IMR-90 (cell line): ENCODE measurements at regions not wholly inside any gene's neighbourhood (a gene's known extent, or its start where the extent isn't known, plus 50 kb on each side); places are given as distances from the start of the nearest gene placed in this dataset.

Source experiments
- ATAC-seq: fragments of 200-7000 bp; cut with Tn5 transposase; 2 replicates; pipeline ENCODE4 v1.9.1; 2020; ENCODE audit warnings: low read depth, mild to moderate bottlenecking, moderate library complexity
- BruUV-seq: library from RNA; stranded (reverse); fragments of 400-500 nt; replicated peaks from 2 replicates; lab custom pipeline; 2021; lab: Mats Ljungman, UMichigan
- CTCF ChIA-PET: fragments of 300-600 bp; formaldehyde crosslinking; extraction: SDS; loops from one replicate; lab custom pipeline; 2021; ENCODE audit warnings: antibody characterized with exemption; lab: Yijun Ruan, JAX
- POLR2A ChIA-PET: fragments of 300-600 bp; sonication (Branson Sonifier 250); formaldehyde crosslinking; loops from one replicate; lab custom pipeline; 2022; ENCODE audit warnings: antibody characterized with exemption; ENCODE audit not compliant: unreplicated experiment; lab: Charles Lee
- DNase-seq: peaks from one replicate; pipeline ENCODE4 v3.0.0; 2013
- H2AFZ ChIP-seq: replicated peaks from 2 replicates; pipeline ENCODE3; 2013; ENCODE audit warnings: low read length, mild to moderate bottlenecking; ENCODE audit not compliant: poor library complexity
- H2AK5ac ChIP-seq: 2 replicates; pipeline ENCODE4 v1.6.1; 2013; ENCODE audit warnings: low read depth, low read length, inconsistent platforms
- H2AK9ac ChIP-seq: replicated peaks from 2 replicates; pipeline ENCODE3; 2013; ENCODE audit warnings: mild to moderate bottlenecking, low read depth, low read length, moderate library complexity; ENCODE audit not compliant: poor library complexity
- H2BK120ac ChIP-seq: 2 replicates; pipeline ENCODE4 v1.6.1; 2013; ENCODE audit warnings: low read depth, low read length, inconsistent platforms
- H2BK15ac ChIP-seq: 3 replicates; pipeline ENCODE4 v1.6.1; 2013; ENCODE audit warnings: low read depth, low read length, inconsistent platforms
- H2BK20ac ChIP-seq: 2 replicates; pipeline ENCODE4 v1.6.1; 2013; ENCODE audit warnings: low read depth, mild to moderate bottlenecking, inconsistent platforms, low read length, moderate library complexity
- H2BK5ac ChIP-seq: 2 replicates; pipeline ENCODE4 v1.6.1; 2013; ENCODE audit warnings: mild to moderate bottlenecking, low read depth, low read length, inconsistent platforms; ENCODE audit not compliant: poor library complexity, severe bottlenecking
- H3K14ac ChIP-seq: replicated peaks from 2 replicates; pipeline ENCODE4 v1.6.1; 2013; ENCODE audit warnings: low read depth, low read length, inconsistent platforms
- H3K18ac ChIP-seq: 2 replicates; pipeline ENCODE4 v1.6.1; 2013; ENCODE audit warnings: low read depth, low read length, control low read depth
- H3K23ac ChIP-seq: 2 replicates; pipeline ENCODE4 v1.6.1; 2013; ENCODE audit warnings: low read depth, low read length, inconsistent platforms
- H3K27ac ChIP-seq: 2 replicates; pipeline ENCODE4 v1.5.1; 2013; ENCODE audit warnings: mild to moderate bottlenecking, control low read depth, low read length; ENCODE audit not compliant: insufficient read depth
- H3K27me3 ChIP-seq: 2 replicates; pipeline ENCODE4 v1.6.1; 2013; ENCODE audit warnings: low read length; ENCODE audit not compliant: control insufficient read depth, insufficient read depth
- H3K36me3 ChIP-seq: 2 replicates; pipeline ENCODE4 v1.6.1; 2013; ENCODE audit warnings: low read length, mixed read lengths; ENCODE audit not compliant: control insufficient read depth, insufficient read depth
- H3K4ac ChIP-seq: 2 replicates; pipeline ENCODE4 v1.6.1; 2013; ENCODE audit warnings: low read depth, low read length, inconsistent platforms
- H3K4me1 ChIP-seq: 2 replicates; pipeline ENCODE4 v1.6.1; 2013; ENCODE audit warnings: low read length, mixed read lengths; ENCODE audit not compliant: control insufficient read depth, insufficient read depth
- H3K4me2 ChIP-seq: 2 replicates; pipeline ENCODE4 v1.6.1; 2013; ENCODE audit warnings: low read depth, mild to moderate bottlenecking, control low read depth, low read length, moderate library complexity
- H3K4me3 ChIP-seq: 2 replicates; pipeline ENCODE4 v1.5.1; 2013; ENCODE audit warnings: low read depth, mild to moderate bottlenecking, control low read depth, low read length, moderate library complexity; ENCODE audit not compliant: insufficient read depth
- H3K56ac ChIP-seq: 2 replicates; pipeline ENCODE4 v1.6.1; 2013; ENCODE audit warnings: low read length, inconsistent platforms; ENCODE audit not compliant: insufficient read depth; ENCODE audit errors: extremely low read depth
- H3K79me1 ChIP-seq, 2 experiments: 2 replicates each; pipeline ENCODE4 v1.6.1; 2013; ENCODE audit warnings: low read length in 2 of 2, inconsistent platforms in 1 of 2, low read depth in 1 of 2
- H3K9ac ChIP-seq: 2 replicates; pipeline ENCODE4 v1.6.1; 2013; ENCODE audit warnings: low read depth, low read length, control low read depth
- H3K9me1 ChIP-seq: 2 replicates; pipeline ENCODE4 v1.6.1; 2013; ENCODE audit warnings: low read length, inconsistent platforms; ENCODE audit not compliant: insufficient read depth
- H3K9me3 ChIP-seq: 2 replicates; pipeline ENCODE4 v1.6.1; 2013; ENCODE audit warnings: low read length; ENCODE audit not compliant: control insufficient read depth, insufficient read depth
- H4K20me1 ChIP-seq: 2 replicates; pipeline ENCODE4 v1.6.1; 2013; ENCODE audit warnings: low read length, inconsistent platforms; ENCODE audit not compliant: insufficient read depth
- H4K5ac ChIP-seq: 2 replicates; pipeline ENCODE4 v1.6.1; 2013; ENCODE audit warnings: mild to moderate bottlenecking, low read depth, low read length, control low read depth
- H4K8ac ChIP-seq, 2 experiments: 2 replicates each; pipeline ENCODE4 v1.6.1; 2013; ENCODE audit warnings: low read depth in 2 of 2, low read length in 2 of 2, control low read depth in 1 of 2, inconsistent platforms in 1 of 2
- H4K91ac ChIP-seq: 2 replicates; pipeline ENCODE4 v1.6.1; 2013; ENCODE audit warnings: low read depth, low read length, inconsistent platforms; ENCODE audit not compliant: insufficient read depth
- BHLHE40 ChIP-seq: fragments of 150-350 bp; IDR thresholded peaks from 2 replicates; pipeline ENCODE4 v1.6.1; 2016; ENCODE audit warnings: mild to moderate bottlenecking, low read depth, low read length
- CEBPB ChIP-seq: IDR thresholded peaks from 2 replicates; pipeline ENCODE4 v1.6.1; 2012; ENCODE audit warnings: low read depth, low read length, improper control_type of control experiment
- CHD1 ChIP-seq: IDR thresholded peaks from 2 replicates; pipeline ENCODE4 v1.6.1; 2012; ENCODE audit warnings: low read depth, low read length, improper control_type of control experiment
- MAFK ChIP-seq: IDR thresholded peaks from 2 replicates; pipeline ENCODE4 v1.6.1; 2012; ENCODE audit warnings: low read depth, low read length, improper control_type of control experiment
- MAZ ChIP-seq: IDR thresholded peaks from 2 replicates; pipeline ENCODE4 v1.6.1; 2012; ENCODE audit warnings: low read depth, mild to moderate bottlenecking, low read length, improper control_type of control experiment, moderate library complexity, borderline replicate concordance
- MXI1 ChIP-seq: IDR thresholded peaks from 2 replicates; pipeline ENCODE4 v1.6.1; 2012; ENCODE audit warnings: low read depth, mild to moderate bottlenecking, low read length, moderate library complexity, borderline replicate concordance
- NFE2L2 ChIP-seq: fragments of 150-350 bp; IDR thresholded peaks from 2 replicates; pipeline ENCODE4 v1.6.1; 2016; ENCODE audit warnings: low read depth, mild to moderate bottlenecking, low read length
- POLR2A ChIP-seq: IDR thresholded peaks from 2 replicates; pipeline ENCODE4 v1.6.1; 2012; ENCODE audit warnings: mild to moderate bottlenecking, low read depth, low read length
- RAD21 ChIP-seq: IDR thresholded peaks from 2 replicates; pipeline ENCODE4 v1.6.1; 2012; ENCODE audit warnings: low read length, improper control_type of control experiment
- RCOR1 ChIP-seq: IDR thresholded peaks from 2 replicates; pipeline ENCODE4 v1.6.1; 2012; ENCODE audit warnings: mild to moderate bottlenecking, low read length, improper control_type of control experiment; ENCODE audit not compliant: insufficient replicate concordance
- RFX5 ChIP-seq: IDR thresholded peaks from 2 replicates; pipeline ENCODE4 v1.8.0; 2012; ENCODE audit warnings: low read depth, mild to moderate bottlenecking, low read length, moderate library complexity
- SMC3 ChIP-seq: fragments of 150-350 bp; IDR thresholded peaks from 2 replicates; pipeline ENCODE4 v1.6.1; 2016; ENCODE audit warnings: low read depth, mild to moderate bottlenecking, antibody characterized with exemption, low read length, moderate library complexity
- WGBS, 2 experiments: methylation state at CpG; one replicate each; pipeline versions ENCODE4 v1.1.5 to v1.1.7; 2013; ENCODE audit warnings: missing lambda C conversion rate in 2 of 2; ENCODE audit not compliant: insufficient read length in 1 of 2; ENCODE audit errors: extremely low coverage in 2 of 2; 5-methylcytosine and 5-hydroxymethylcytosine counted together
- dilution Hi-C: fragments of 300-500 bp; cut with HindIII; formaldehyde crosslinking; loops from one replicate; pipeline ENCODE4 v1.14.3; 2018; ENCODE audit warnings: low sequenced_read_pairs; ENCODE audit not compliant: unreplicated experiment
- in situ Hi-C: fragments of 300-500 bp; cut with MboI; formaldehyde crosslinking; loops from 3 replicates; pipeline ENCODE4 v1.14.3; 2019; ENCODE audit warnings: low sequenced_read_pairs, inconsistent platforms, mixed read lengths
- intact Hi-C: fragments of 100-400 bp; cut with micrococcal nuclease; formaldehyde crosslinking; loops from 2 replicates; pipeline ENCODE4 v1.10.0; 2022
- TF ChIP-seq, protein P1 (sequence below): fragments of 150-350 bp; IDR thresholded peaks from 2 replicates; pipeline ENCODE4 v1.6.1; 2016; ENCODE audit warnings: low read depth, mild to moderate bottlenecking, low read length, moderate library complexity, borderline replicate concordance
- TF ChIP-seq, protein P2 (sequence below): conservative IDR thresholded peaks from 2 replicates; pipeline ENCODE4 v1.5.1; 2012; ENCODE audit warnings: mild to moderate bottlenecking, low read depth, low read length, improper control_type of control experiment
- TF ChIP-seq, protein P3 (sequence below): fragments of 150-350 bp; IDR thresholded peaks from 2 replicates; pipeline ENCODE4 v1.6.1; 2017; ENCODE audit warnings: mild to moderate bottlenecking, antibody characterized with exemption, low read length, low read depth

DNA sequence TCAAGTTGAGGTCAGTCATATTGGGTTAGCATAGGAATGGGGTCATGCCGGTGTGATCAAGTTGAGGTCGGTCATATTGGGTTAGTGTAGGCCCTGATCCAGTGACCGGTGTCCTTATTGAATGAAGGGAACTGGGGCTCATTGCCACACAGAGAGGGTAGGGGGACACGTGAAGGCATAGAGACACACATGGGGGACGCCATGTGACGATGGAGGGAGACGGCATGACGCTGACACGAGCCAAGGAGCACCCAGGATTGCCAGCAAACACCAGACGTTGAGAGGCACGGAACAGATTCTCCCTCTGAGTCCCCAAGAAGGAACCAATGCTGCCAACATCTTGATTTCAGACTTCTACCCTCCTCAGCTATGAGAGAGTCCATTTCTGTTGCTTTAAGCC is 136.9 kb upstream of the ZBTB40 start:
- ATAC-seq (no peak), DNase-seq (no peak)
- H3K23ac ChIP-seq = no peak overlapping the region
- H4K20me1 ChIP-seq = no peaks in the 10 kb centered on the region
- no peak overlapping the region for H4K91ac ChIP-seq
- no peak overlapping the region for H3K18ac ChIP-seq
- no peaks in the 10 kb centered on the region for H3K79me1 ChIP-seq
- intact Hi-C loops (no loop called here), in situ Hi-C loops (no loop called here), dilution Hi-C loops (no loop called here)
- no peak overlapping the region for H3K56ac ChIP-seq
- POLR2A ChIA-PET = no interaction called here
- CTCF ChIA-PET = no interaction called here
- H3K9me1 ChIP-seq = no peaks in the 10 kb centered on the region
- H2BK15ac ChIP-seq = no peak overlapping the region
- WGBS, 2 experiments = 73% methylated on average over 11 of the region's 11 CpGs; no CpG with 5 or more reads in 1 of the 2 experiments
- H2AFZ ChIP-seq = no peak overlapping the region
- H3K27ac ChIP-seq = no peak overlapping the region
- no peak overlapping the region for H2AK9ac ChIP-seq
- H4K8ac ChIP-seq = no peak overlapping the region
- no peaks in the 10 kb centered on the region for H3K36me3 ChIP-seq
- H4K5ac ChIP-seq = no peak overlapping the region
- no peak overlapping the region for H2BK120ac ChIP-seq
- peaks cover 45% of the 10 kb centered on the region for H3K27me3 ChIP-seq
- TF ChIP-seq, protein P1, sequence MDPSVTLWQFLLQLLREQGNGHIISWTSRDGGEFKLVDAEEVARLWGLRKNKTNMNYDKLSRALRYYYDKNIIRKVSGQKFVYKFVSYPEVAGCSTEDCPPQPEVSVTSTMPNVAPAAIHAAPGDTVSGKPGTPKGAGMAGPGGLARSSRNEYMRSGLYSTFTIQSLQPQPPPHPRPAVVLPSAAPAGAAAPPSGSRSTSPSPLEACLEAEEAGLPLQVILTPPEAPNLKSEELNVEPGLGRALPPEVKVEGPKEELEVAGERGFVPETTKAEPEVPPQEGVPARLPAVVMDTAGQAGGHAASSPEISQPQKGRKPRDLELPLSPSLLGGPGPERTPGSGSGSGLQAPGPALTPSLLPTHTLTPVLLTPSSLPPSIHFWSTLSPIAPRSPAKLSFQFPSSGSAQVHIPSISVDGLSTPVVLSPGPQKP = no peak
- TF ChIP-seq, protein P2, sequence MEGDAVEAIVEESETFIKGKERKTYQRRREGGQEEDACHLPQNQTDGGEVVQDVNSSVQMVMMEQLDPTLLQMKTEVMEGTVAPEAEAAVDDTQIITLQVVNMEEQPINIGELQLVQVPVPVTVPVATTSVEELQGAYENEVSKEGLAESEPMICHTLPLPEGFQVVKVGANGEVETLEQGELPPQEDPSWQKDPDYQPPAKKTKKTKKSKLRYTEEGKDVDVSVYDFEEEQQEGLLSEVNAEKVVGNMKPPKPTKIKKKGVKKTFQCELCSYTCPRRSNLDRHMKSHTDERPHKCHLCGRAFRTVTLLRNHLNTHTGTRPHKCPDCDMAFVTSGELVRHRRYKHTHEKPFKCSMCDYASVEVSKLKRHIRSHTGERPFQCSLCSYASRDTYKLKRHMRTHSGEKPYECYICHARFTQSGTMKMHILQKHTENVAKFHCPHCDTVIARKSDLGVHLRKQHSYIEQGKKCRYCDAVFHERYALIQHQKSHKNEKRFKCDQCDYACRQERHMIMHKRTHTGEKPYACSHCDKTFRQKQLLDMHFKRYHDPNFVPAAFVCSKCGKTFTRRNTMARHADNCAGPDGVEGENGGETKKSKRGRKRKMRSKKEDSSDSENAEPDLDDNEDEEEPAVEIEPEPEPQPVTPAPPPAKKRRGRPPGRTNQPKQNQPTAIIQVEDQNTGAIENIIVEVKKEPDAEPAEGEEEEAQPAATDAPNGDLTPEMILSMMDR = no peak
- TF ChIP-seq CEBPB = no peak
- TF ChIP-seq, protein P3, sequence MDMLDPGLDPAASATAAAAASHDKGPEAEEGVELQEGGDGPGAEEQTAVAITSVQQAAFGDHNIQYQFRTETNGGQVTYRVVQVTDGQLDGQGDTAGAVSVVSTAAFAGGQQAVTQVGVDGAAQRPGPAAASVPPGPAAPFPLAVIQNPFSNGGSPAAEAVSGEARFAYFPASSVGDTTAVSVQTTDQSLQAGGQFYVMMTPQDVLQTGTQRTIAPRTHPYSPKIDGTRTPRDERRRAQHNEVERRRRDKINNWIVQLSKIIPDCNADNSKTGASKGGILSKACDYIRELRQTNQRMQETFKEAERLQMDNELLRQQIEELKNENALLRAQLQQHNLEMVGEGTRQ = no peak
- TF ChIP-seq NFE2L2 = no peak
- no peak for TF ChIP-seq BHLHE40
- TF ChIP-seq RFX5 = no peak
- TF ChIP-seq POLR2A = no peak
- TF ChIP-seq MXI1 = no peak
- no peak for TF ChIP-seq MAFK
- no peak for TF ChIP-seq SMC3
- TF ChIP-seq RCOR1 = no peak
- TF ChIP-seq MAZ = no peak
- no peak for TF ChIP-seq CHD1
- TF ChIP-seq RAD21 = no peak
- no peak overlapping the region for H3K4ac ChIP-seq
- no peak overlapping the region for H3K14ac ChIP-seq
- no peak overlapping the region for H2AK5ac ChIP-seq
- no peaks in the 10 kb centered on the region for H3K9me3 ChIP-seq
- no peak overlapping the region for H3K9ac ChIP-seq
- no peak overlapping the region for H3K4me2 ChIP-seq
- BruUV-seq = no TSS peak
- no peak overlapping the region for H2BK20ac ChIP-seq
- no peak overlapping the region for H2BK5ac ChIP-seq
- no peak overlapping the region for H3K4me3 ChIP-seq
- H3K4me1 ChIP-seq = no peaks in the 10 kb centered on the region
